ENCODE measurements at regions not wholly inside any gene's neighbourhood (a gene's known extent, or its start where the extent isn't known, plus 50 kb on each side); places are given as distances from the start of the nearest gene placed in this dataset.

- Histone ChIP-seq H3K27ac (no peak overlapping the region), H3K9me3 (no peaks in the 10 kb centered on the region), H3K4me3 (no peak overlapping the region), H3K4me1 (no peaks in the 10 kb centered on the region), H3K36me3 (no peaks in the 10 kb centered on the region), H3K27me3 (no peaks in the 10 kb centered on the region)
- DNase-seq, result no peak
- intact Hi-C loops (cut with DNase I), result no loop called here
- TF ChIP-seq POLR2AphosphoS5 (IDR thresholded peaks at IDR 0.05), result no peak
- no peak for TF ChIP-seq POLR2A (IDR thresholded peaks at IDR 0.05)
These were observed 1401.4 kb upstream of the TENM4 start for GRCh38 chr11:80842246-80842645.

- Histone ChIP-seq H3K27ac (no peak overlapping the region), H3K9me3 (no peaks in the 10 kb centered on the region), H3K27me3 (no peaks in the 10 kb centered on the region), H3K36me3 (no peaks in the 10 kb centered on the region), H3K4me3 (no peak overlapping the region), H3K4me1 (no peaks in the 10 kb centered on the region)
- no peak for TF ChIP-seq EP300 (IDR thresholded peaks at IDR 0.05)
- TF ChIP-seq, protein P1, sequence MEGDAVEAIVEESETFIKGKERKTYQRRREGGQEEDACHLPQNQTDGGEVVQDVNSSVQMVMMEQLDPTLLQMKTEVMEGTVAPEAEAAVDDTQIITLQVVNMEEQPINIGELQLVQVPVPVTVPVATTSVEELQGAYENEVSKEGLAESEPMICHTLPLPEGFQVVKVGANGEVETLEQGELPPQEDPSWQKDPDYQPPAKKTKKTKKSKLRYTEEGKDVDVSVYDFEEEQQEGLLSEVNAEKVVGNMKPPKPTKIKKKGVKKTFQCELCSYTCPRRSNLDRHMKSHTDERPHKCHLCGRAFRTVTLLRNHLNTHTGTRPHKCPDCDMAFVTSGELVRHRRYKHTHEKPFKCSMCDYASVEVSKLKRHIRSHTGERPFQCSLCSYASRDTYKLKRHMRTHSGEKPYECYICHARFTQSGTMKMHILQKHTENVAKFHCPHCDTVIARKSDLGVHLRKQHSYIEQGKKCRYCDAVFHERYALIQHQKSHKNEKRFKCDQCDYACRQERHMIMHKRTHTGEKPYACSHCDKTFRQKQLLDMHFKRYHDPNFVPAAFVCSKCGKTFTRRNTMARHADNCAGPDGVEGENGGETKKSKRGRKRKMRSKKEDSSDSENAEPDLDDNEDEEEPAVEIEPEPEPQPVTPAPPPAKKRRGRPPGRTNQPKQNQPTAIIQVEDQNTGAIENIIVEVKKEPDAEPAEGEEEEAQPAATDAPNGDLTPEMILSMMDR (IDR thresholded peaks at IDR 0.05), result no peak
- no peak for TF ChIP-seq POLR2A (IDR thresholded peaks at IDR 0.05)
- no peak for TF ChIP-seq POLR2AphosphoS5 (IDR thresholded peaks at IDR 0.05)
- DNase-seq, result no peak
- 83 to 90% methylated on average over 1 of the region's 1 CpG for WGBS, 2 donors
- intact Hi-C loops (cut with DNase I), result no loop called here
These were observed 1400.8 kb upstream of the TENM4 start for GRCh38 chr11:80841675-80842074.

- no peak for DNase-seq
- Histone ChIP-seq H3K36me3 (no peaks in the 10 kb centered on the region), H3K27ac (no peak overlapping the region), H3K27me3 (no peaks in the 10 kb centered on the region), H3K9me3 (no peaks in the 10 kb centered on the region), H3K4me3 (no peak overlapping the region), H3K4me1 (no peaks in the 10 kb centered on the region)
- intact Hi-C loops (cut with DNase I), result no loop called here
- TF ChIP-seq EP300 (IDR thresholded peaks at IDR 0.05) (no peak), POLR2A (IDR thresholded peaks at IDR 0.05) (no peak), POLR2AphosphoS5 (IDR thresholded peaks at IDR 0.05) (no peak)
- TF ChIP-seq, protein P1 (IDR thresholded peaks at IDR 0.05), result no peak
- WGBS, 2 donors, result 86 to 96% methylated on average over 1 of the region's 1 CpG
These were observed 1397.3 kb upstream of the TENM4 start for GRCh38 chr11:80838153-80838552.

- no peak for DNase-seq
- Histone ChIP-seq H3K4me1 (no peaks in the 10 kb centered on the region), H3K9me3 (no peaks in the 10 kb centered on the region), H3K27ac (no peak overlapping the region), H3K36me3 (no peaks in the 10 kb centered on the region), H3K4me3 (no peak overlapping the region), H3K27me3 (no peaks in the 10 kb centered on the region)
- intact Hi-C loops (cut with DNase I), result no loop called here
- WGBS, 2 donors, result 87 to 95% methylated on average over 1 of the region's 1 CpG
- TF ChIP-seq EP300 (IDR thresholded peaks at IDR 0.05) (no peak), POLR2A (IDR thresholded peaks at IDR 0.05) (no peak), POLR2AphosphoS5 (IDR thresholded peaks at IDR 0.05) (no peak)
- TF ChIP-seq, protein P1 (IDR thresholded peaks at IDR 0.05), result no peak
These were observed 1396.2 kb upstream of the TENM4 start for GRCh38 chr11:80837051-80837450.

DNA sequence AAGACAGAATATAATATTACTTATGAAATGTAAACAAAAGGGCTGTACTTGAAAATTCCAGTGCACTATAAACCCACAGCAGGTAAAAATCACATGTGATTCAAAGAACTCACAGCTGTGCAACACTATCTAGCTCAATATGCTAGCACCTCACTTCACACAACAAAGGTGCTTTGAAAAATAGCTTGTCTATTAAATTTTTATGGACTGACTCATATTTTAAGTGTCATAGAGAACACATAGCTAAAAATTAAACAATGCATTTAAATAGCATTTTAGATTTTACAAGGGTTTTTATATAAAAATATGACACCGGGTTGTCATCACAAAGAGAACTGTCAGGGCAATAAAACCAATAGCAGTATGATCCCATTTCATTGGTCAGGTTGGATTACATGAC, 1390.5 kb upstream of the TENM4 start:
- Histone ChIP-seq H3K27ac (no peak overlapping the region), H3K9me3 (no peaks in the 10 kb centered on the region), H3K27me3 (no peaks in the 10 kb centered on the region), H3K4me3 (no peak overlapping the region), H3K4me1 (no peaks in the 10 kb centered on the region), H3K36me3 (no peaks in the 10 kb centered on the region)
- intact Hi-C loops (cut with DNase I), result no loop called here
- no peak for DNase-seq
- no peak for TF ChIP-seq POLR2AphosphoS5 (IDR thresholded peaks at IDR 0.05)
- TF ChIP-seq, protein P1 (IDR thresholded peaks at IDR 0.05), result no peak
- no peak for TF ChIP-seq EP300 (IDR thresholded peaks at IDR 0.05)
- WGBS, 2 donors, result 55 to 79% methylated on average over 1 of the region's 1 CpG

Data from sigmoid colon (tissue), 6 donors.